H1 (cell line): ENCODE measurements at regions not wholly inside any gene's neighbourhood (a gene's known extent, or its start where the extent isn't known, plus 50 kb on each side); places are given as distances from the start of the nearest gene placed in this dataset.

Experiments used
- BCL11A ChIP-seq, 2 experiments: IDR thresholded peaks; one replicate each; pipeline ENCODE4 v1.6.1; 2011; ENCODE audit warnings: low read depth in 2 of 2, low read length in 2 of 2, mild to moderate bottlenecking in 2 of 2
- JUN ChIP-seq: IDR thresholded peaks from 2 replicates; pipeline ENCODE4 v1.6.1; 2011; ENCODE audit warnings: low read depth, mild to moderate bottlenecking, improper control_type of control experiment, low read length
- SRF ChIP-seq: IDR thresholded peaks from 2 replicates; pipeline ENCODE4 v1.6.1; 2011; ENCODE audit warnings: mild to moderate bottlenecking, low read depth, low read length, moderate library complexity

GRCh38 chr1:191206513-191207207 is 729.0 kb upstream of the BRINP3 start (continued):
- no peak for TF ChIP-seq BCL11A (IDR thresholded peaks at IDR 0.05; ENCODE audit: low read depth in 2 of 2, low read length in 2 of 2)
- no peak for TF ChIP-seq SRF
- TF ChIP-seq JUN: no peak
